HFF-Myc (cell line): ENCODE measurements at regions not wholly inside any gene's neighbourhood (a gene's known extent, or its start where the extent isn't known, plus 50 kb on each side); places are given as distances from the start of the nearest gene placed in this dataset.

Experiments used
- DNase-seq: peaks from one replicate; pipeline ENCODE4 v3.0.0-alpha.2; 2011; ENCODE audit warnings: low read depth; ENCODE audit errors: extremely low read depth
- H3K4me3 ChIP-seq: replicated peaks from 2 replicates; pipeline ENCODE4 v1.5.1; 2011; ENCODE audit warnings: low read depth, mild to moderate bottlenecking, control low read depth, low read length
- TF ChIP-seq, protein P1 (sequence below): IDR thresholded peaks from 2 replicates; pipeline ENCODE4 v1.5.1; 2012; ENCODE audit warnings: mild to moderate bottlenecking, low read depth, low read length, control low read depth; ENCODE audit errors: missing control alignments

DNA sequence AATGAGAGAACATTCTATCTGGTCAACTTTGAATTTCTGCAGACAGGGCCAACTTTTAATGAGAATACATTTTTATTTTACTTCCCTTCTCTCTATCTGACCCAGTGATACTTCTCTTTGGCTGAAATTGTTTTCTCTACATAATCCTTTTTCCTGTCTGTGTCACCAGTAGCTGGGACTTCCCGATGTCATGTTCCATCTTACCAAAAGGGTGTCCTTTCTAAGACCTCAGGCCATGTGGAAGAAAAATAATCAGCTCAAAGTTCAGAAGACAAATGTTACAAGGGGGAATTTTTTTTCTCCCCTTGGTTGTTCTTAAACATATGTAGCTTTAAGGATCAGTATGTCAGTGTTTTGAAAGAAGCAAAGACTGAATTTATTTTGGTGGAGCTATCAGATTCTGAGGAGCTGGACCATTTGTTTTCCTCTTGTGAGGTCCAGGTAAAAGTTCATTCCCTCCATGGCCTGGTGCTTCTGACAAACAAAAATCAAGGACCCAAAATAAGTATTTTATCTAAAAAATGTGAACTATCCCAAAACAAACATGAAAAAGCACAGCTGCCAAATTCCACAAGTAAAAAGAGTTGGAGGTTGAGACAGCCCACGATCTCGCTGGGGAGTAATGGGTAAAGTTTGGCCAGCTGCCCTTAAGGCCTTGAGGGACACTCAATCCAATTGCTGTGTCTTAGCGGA, 859.4 kb upstream of the NR2F2 start:
- TF ChIP-seq, protein P1, sequence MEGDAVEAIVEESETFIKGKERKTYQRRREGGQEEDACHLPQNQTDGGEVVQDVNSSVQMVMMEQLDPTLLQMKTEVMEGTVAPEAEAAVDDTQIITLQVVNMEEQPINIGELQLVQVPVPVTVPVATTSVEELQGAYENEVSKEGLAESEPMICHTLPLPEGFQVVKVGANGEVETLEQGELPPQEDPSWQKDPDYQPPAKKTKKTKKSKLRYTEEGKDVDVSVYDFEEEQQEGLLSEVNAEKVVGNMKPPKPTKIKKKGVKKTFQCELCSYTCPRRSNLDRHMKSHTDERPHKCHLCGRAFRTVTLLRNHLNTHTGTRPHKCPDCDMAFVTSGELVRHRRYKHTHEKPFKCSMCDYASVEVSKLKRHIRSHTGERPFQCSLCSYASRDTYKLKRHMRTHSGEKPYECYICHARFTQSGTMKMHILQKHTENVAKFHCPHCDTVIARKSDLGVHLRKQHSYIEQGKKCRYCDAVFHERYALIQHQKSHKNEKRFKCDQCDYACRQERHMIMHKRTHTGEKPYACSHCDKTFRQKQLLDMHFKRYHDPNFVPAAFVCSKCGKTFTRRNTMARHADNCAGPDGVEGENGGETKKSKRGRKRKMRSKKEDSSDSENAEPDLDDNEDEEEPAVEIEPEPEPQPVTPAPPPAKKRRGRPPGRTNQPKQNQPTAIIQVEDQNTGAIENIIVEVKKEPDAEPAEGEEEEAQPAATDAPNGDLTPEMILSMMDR: no peak
- no peak for DNase-seq
- no peak overlapping the region for H3K4me3 ChIP-seq

DNA sequence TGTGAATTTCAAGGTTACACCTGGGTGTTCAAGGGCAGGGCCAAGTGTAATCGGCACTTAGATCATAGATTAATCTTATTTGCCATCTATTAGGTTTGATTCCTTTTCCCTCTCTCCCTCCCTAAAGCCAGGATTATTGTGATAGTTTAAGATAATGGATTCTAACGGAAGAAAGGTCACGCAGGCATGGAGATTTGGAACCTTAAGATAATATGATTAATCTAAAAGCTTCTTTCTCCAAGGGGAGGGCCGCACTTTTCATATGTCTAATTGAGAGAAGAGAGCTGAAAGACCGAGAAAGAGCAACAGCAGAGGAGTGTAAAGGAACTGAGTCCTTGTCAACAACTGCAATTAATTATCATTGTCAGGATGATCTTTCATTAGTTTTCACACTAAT, 858.8 kb upstream of the NR2F2 start:
- TF ChIP-seq, protein P1: no peak
- DNase-seq: no peak
- no peak overlapping the region for H3K4me3 ChIP-seq

DNA sequence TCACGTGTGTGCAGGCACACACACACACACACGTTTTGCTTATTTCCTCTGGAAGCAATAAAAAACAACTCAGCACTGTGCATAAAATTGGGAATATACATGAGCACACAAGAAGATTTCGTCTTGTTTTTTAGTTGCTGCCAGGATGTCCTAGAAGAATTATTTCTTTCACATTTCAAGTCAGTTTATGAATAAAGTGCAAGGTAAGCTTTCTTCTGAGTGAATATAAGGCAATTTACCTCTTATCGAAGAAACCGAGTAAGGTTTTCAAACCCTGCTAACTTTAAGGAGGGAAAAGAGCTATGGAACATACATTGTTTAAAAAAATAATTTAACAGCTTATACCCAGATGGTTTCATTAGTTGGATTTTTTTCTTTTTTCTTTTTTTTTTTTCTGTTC, 855.4 kb upstream of the NR2F2 start:
- TF ChIP-seq, protein P1: no peak
- no peak for DNase-seq
- no peak overlapping the region for H3K4me3 ChIP-seq

DNA sequence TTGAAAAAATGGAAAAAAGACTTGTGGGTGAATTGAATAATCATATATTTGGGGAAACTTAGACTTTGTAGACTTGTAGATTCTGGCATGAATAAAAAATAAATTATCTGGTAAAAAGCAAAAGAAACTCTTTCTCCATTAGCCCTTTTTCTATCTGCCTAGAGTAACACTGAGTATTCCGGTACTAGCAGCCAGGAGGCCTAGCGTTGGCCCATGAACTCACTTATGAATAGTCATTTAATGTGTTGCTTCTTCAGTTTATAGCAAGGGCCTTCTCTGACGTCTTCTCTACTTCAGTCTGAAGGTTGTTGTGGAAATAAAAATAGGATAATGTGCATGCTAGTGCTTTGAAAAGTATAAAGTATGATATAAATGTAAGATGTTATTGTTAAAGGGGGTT, 851.2 kb upstream of the NR2F2 start:
- TF ChIP-seq, protein P1: no peak
- DNase-seq: no peak
- H3K4me3 ChIP-seq: no peak overlapping the region

DNA sequence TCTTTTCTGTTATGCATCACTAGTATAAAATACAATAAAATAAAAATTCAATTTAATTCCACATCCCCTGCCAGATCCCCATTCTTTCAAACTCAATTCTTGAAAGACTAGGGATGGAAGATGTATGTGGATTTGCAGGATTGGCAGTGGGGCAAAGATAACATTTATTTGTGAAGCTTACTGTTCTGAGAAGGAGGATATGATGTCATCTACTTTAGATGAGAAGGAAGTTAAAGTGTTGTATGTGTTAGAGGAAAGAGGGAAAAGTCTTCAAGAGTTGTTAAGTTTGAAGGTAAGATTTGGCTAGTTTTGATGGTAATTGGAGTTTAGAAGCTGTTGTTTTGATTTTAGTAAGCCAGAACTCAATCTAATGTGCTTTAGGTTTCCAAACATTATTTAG, 845.1 kb upstream of the NR2F2 start:
- DNase-seq: no peak
- no peak overlapping the region for H3K4me3 ChIP-seq
- TF ChIP-seq, protein P1: no peak

DNA sequence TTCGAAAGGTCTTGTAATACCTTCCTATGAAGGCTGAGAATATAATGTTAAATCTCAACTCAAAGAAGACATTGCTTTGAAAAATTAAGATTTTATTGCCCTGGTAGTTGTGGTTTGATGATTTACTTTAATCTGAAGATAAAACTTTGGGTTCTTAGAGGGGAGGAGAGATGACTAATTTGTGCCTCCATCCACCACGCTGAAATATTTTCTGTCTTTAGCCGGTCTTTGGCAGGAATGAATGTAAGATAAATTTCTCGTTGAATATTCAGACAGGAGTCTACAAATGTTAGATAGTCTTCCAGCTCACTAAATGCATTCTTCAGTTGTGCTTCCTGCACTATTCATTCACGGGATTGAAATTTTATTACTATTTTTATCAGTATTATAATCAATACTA, 844.3 kb upstream of the NR2F2 start:
- TF ChIP-seq, protein P1: no peak
- no peak overlapping the region for H3K4me3 ChIP-seq
- DNase-seq: no peak

DNA sequence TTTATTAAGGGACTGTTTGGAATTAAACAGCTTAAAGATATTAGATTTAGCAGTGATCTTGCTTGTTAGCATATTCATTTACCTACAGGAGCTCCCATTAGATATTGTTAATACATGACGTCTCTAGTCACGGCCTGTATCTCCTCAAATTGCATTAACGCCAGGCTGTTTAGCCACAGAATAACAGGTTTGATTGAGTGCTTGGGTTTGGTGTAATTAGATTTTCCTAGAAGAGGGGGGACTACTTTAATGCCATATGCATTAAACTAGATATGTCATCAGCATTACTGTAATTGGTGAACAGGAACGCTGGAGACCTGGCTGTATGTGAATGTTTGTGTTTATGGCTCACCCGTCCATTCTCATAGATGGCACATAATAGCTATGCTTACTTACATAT, 841.4 kb upstream of the NR2F2 start:
- DNase-seq: no peak
- TF ChIP-seq, protein P1: no peak
- H3K4me3 ChIP-seq: no peak overlapping the region
